WTC11 (cell line): ENCODE measurements at regions not wholly inside any gene's neighbourhood (a gene's known extent, or its start where the extent isn't known, plus 50 kb on each side); places are given as distances from the start of the nearest gene placed in this dataset.

Experiments
- ATAC-seq: fragments of 200-7000 bp; cut with Tn5 transposase; 2 replicates; pipeline ENCODE4 v1.10.0; 2021; ENCODE audit warnings: mild to moderate bottlenecking, moderate library complexity
- CTCF ChIA-PET: fragments of 300-600 bp; sonication (Branson Sonifier 250); formaldehyde crosslinking; loops from one replicate; lab custom pipeline; 2021; ENCODE audit warnings: antibody characterized with exemption; lab: Charles Lee
- POLR2A ChIA-PET: fragments of 350-600 bp; sonication (Branson Sonifier 250); formaldehyde crosslinking; loops from one replicate; lab custom pipeline; 2021; ENCODE audit warnings: antibody characterized with exemption; lab: Charles Lee
- DNase-seq: peaks from one replicate; pipeline ENCODE4 v3.0.0; 2021; ENCODE audit warnings: low spot score
- H3K27ac Mint-ChIP-seq: 2 replicates; pipeline ENCODE4 v1.8.0; 2021; ENCODE audit warnings: mixed read lengths
- H3K27me3 Mint-ChIP-seq: 2 replicates; pipeline ENCODE4 v1.8.0; 2021; ENCODE audit warnings: low read depth, mild to moderate bottlenecking, moderate library complexity, mixed read lengths
- H3K36me3 Mint-ChIP-seq: 2 replicates; pipeline ENCODE4 v1.8.0; 2021; ENCODE audit warnings: mixed read lengths
- H3K4me1 Mint-ChIP-seq: 2 replicates; pipeline ENCODE4 v1.8.0; 2022; ENCODE audit warnings: mixed read lengths
- H3K4me3 Mint-ChIP-seq: 2 replicates; pipeline ENCODE4 v1.8.0; 2021; ENCODE audit warnings: mild to moderate bottlenecking, moderate library complexity, mixed read lengths
- H3K9me3 Mint-ChIP-seq: 2 replicates; pipeline ENCODE4 v1.8.0; 2021; ENCODE audit warnings: mixed read lengths
- AFF4 ChIP-seq: sonication (generic); formaldehyde crosslinking; IDR thresholded peaks from 2 replicates; pipeline ENCODE4 v1.8.1; 2023; ENCODE audit warnings: mild to moderate bottlenecking, missing genetic modification reagents, borderline replicate concordance
- AR ChIP-seq: fragments of 250-450 bp; sonication (Bioruptor Pico); IDR thresholded peaks from 2 replicates; pipeline ENCODE4 v1.9.0; 2021; ENCODE audit warnings: mild to moderate bottlenecking
- CREB1 ChIP-seq: sonication (generic); formaldehyde crosslinking; IDR thresholded peaks from 2 replicates; pipeline ENCODE4 v1.8.0; 2023; ENCODE audit warnings: mild to moderate bottlenecking, missing genetic modification reagents
- CTCF ChIP-seq: fragments of 200-600 bp; IDR thresholded peaks from 2 replicates; pipeline ENCODE4 v1.8.0; 2022; ENCODE audit warnings: antibody characterized with exemption
- E2F4 ChIP-seq: sonication (generic); formaldehyde crosslinking; IDR thresholded peaks from 2 replicates; pipeline ENCODE4 v1.8.1; 2022; ENCODE audit warnings: low read depth, mild to moderate bottlenecking, moderate library complexity, missing genetic modification reagents, borderline replicate concordance
- ERG ChIP-seq: fragments of 250-450 bp; sonication (Bioruptor Pico); IDR thresholded peaks from 2 replicates; pipeline ENCODE4 v1.8.0; 2021; ENCODE audit warnings: mild to moderate bottlenecking
- GABPB1 ChIP-seq: sonication (generic); formaldehyde crosslinking; IDR thresholded peaks from 2 replicates; pipeline ENCODE4 v1.8.1; 2023; ENCODE audit warnings: mild to moderate bottlenecking, missing genetic modification reagents
- JAZF1 ChIP-seq: fragments of 250-450 bp; sonication (Bioruptor Pico); IDR thresholded peaks from 2 replicates; pipeline ENCODE4 v1.9.0; 2021; ENCODE audit warnings: moderate library complexity, mild to moderate bottlenecking, inconsistent platforms
- KAT7 ChIP-seq: sonication (generic); formaldehyde crosslinking; IDR thresholded peaks from 2 replicates; pipeline ENCODE4 v1.8.1; 2023; ENCODE audit warnings: missing genetic modification reagents, mild to moderate bottlenecking, borderline replicate concordance
- MAX ChIP-seq: sonication (generic); formaldehyde crosslinking; IDR thresholded peaks from 2 replicates; pipeline ENCODE4 v1.8.0; 2022; ENCODE audit warnings: mild to moderate bottlenecking, missing genetic modification reagents
- MXD4 ChIP-seq: fragments of 250-450 bp; sonication (Bioruptor Pico); IDR thresholded peaks from 2 replicates; pipeline ENCODE4 v1.8.0; 2021; ENCODE audit warnings: mild to moderate bottlenecking, moderate library complexity, borderline replicate concordance
- NFYB ChIP-seq: sonication (generic); formaldehyde crosslinking; conservative IDR thresholded peaks from 2 replicates; pipeline ENCODE4 v1.8.0; 2022; ENCODE audit warnings: low read depth, missing genetic modification reagents
- NR1H2 ChIP-seq: sonication (generic); formaldehyde crosslinking; IDR thresholded peaks from 2 replicates; pipeline ENCODE4 v1.9.0; 2021; ENCODE audit warnings: mild to moderate bottlenecking, moderate library complexity, missing genetic modification reagents
- PREB ChIP-seq: sonication (generic); formaldehyde crosslinking; IDR thresholded peaks from 2 replicates; pipeline ENCODE4 v1.8.1; 2022; ENCODE audit warnings: mild to moderate bottlenecking, missing genetic modification reagents, moderate library complexity, borderline replicate concordance
- PRRX2 ChIP-seq: fragments of 250-450 bp; sonication (Bioruptor Pico); IDR thresholded peaks from 2 replicates; pipeline ENCODE4 v1.8.0; 2021; ENCODE audit warnings: mild to moderate bottlenecking
- RORB ChIP-seq: fragments of 250-450 bp; sonication (Bioruptor Pico); IDR thresholded peaks from 2 replicates; pipeline ENCODE4 v1.9.0; 2021; ENCODE audit warnings: mild to moderate bottlenecking
- SMAD4 ChIP-seq: sonication (generic); formaldehyde crosslinking; IDR thresholded peaks from 2 replicates; pipeline ENCODE4 v1.8.0; 2022; ENCODE audit warnings: mild to moderate bottlenecking, missing genetic modification reagents
- ZNF263 ChIP-seq: sonication (generic); formaldehyde crosslinking; IDR thresholded peaks from 2 replicates; pipeline ENCODE4 v1.8.1; 2022; ENCODE audit warnings: low read depth, mild to moderate bottlenecking, moderate library complexity, missing genetic modification reagents
- ZNF317 ChIP-seq: sonication (generic); formaldehyde crosslinking; IDR thresholded peaks from 2 replicates; pipeline ENCODE4 v1.8.1; 2023; ENCODE audit warnings: low read depth, mild to moderate bottlenecking, moderate library complexity, missing genetic modification reagents, borderline replicate concordance
- ZNF396 ChIP-seq: fragments of 250-450 bp; sonication (Bioruptor Pico); IDR thresholded peaks from 2 replicates; pipeline ENCODE4 v1.8.0; 2021; ENCODE audit warnings: mild to moderate bottlenecking, moderate library complexity, borderline replicate concordance
- ZNF416 ChIP-seq: fragments of 250-450 bp; sonication (Bioruptor Pico); IDR thresholded peaks from 2 replicates; pipeline ENCODE4 v1.9.0; 2021; ENCODE audit warnings: mild to moderate bottlenecking, inconsistent platforms

- Mint-ChIP-seq H3K4me3 (no peak overlapping the region), H3K27me3 (peaks cover 4% of the 10 kb centered on the region), H3K9me3 (peaks cover 6% of the 10 kb centered on the region), H3K4me1 (peaks cover 13% of the 10 kb centered on the region), H3K27ac (no peak overlapping the region), H3K36me3 (no peaks in the 10 kb centered on the region)
- POLR2A ChIA-PET: no interaction called here
- DNase-seq (no peak), ATAC-seq (no peak)
- TF ChIP-seq AFF4 (CRISPR knock-in tag) (no peak), AR (no peak), E2F4 (CRISPR knock-in tag) (no peak), SMAD4 (CRISPR knock-in tag) (no peak), NR1H2 (CRISPR knock-in tag) (no peak), PRRX2 (CRISPR knock-in tag) (no peak), ZNF263 (CRISPR knock-in tag) (no peak), RORB (CRISPR knock-in tag) (no peak), JAZF1 (CRISPR knock-in tag) (no peak), GABPB1 (no peak), CREB1 (CRISPR knock-in tag) (no peak), ZNF416 (no peak)
- CTCF ChIA-PET: no interaction called here
Measured at GRCh38 chr22:49259839-49260615, 567.6 kb downstream of the BRD1 start.

GRCh38 chr22:49258107-49259010 lies 569.3 kb downstream of the BRD1 start:
- Mint-ChIP-seq H3K36me3 (peaks cover 5% of the 10 kb centered on the region), H3K27me3 (peaks cover 4% of the 10 kb centered on the region), H3K9me3 (peaks cover 14% of the 10 kb centered on the region), H3K4me3 (no peak overlapping the region), H3K4me1 (peaks cover 13% of the 10 kb centered on the region), H3K27ac (no peak overlapping the region)
- CTCF ChIA-PET: no interaction called here
- no peak for ATAC-seq
- no peak for DNase-seq
- POLR2A ChIA-PET: no interaction called here
- TF ChIP-seq PREB (CRISPR knock-in tag) (no peak), NFYB (CRISPR knock-in tag) (no peak), RORB (CRISPR knock-in tag) (no peak), ZNF317 (CRISPR knock-in tag) (no peak), KAT7 (no peak), MXD4 (CRISPR knock-in tag) (no peak), ZNF416 (no peak), CTCF (no peak), ZNF396 (no peak), ERG (CRISPR knock-in tag) (no peak), MAX (CRISPR knock-in tag) (no peak)
